HUES6 (cell line): ENCODE measurements at regions not wholly inside any gene's neighbourhood (a gene's known extent, or its start where the extent isn't known, plus 50 kb on each side); places are given as distances from the start of the nearest gene placed in this dataset.

ENCODE experiments used
- H3K27ac ChIP-seq: 2 replicates; pipeline ENCODE4 v1.7.0; 2013; ENCODE audit warnings: low read depth, mild to moderate bottlenecking, low read length, inconsistent platforms
- H3K27me3 ChIP-seq: 2 replicates; pipeline ENCODE4 v1.6.1; 2013; ENCODE audit warnings: low read length; ENCODE audit not compliant: control insufficient read depth, insufficient read depth
- H3K36me3 ChIP-seq: 2 replicates; pipeline ENCODE4 v1.6.1; 2013; ENCODE audit warnings: low read length; ENCODE audit not compliant: control insufficient read depth, insufficient read depth
- H3K4me1 ChIP-seq: 2 replicates; pipeline ENCODE4 v1.6.1; 2013; ENCODE audit warnings: low read length; ENCODE audit not compliant: control insufficient read depth, insufficient read depth
- H3K4me3 ChIP-seq: 2 replicates; pipeline ENCODE4 v1.5.1; 2013; ENCODE audit warnings: low read depth, low read length
- H3K9ac ChIP-seq: one replicate; pipeline ENCODE4 v1.6.1; 2013; ENCODE audit warnings: mild to moderate bottlenecking, low read length
- H3K9me3 ChIP-seq: 2 replicates; pipeline ENCODE4 v1.6.1; 2013; ENCODE audit warnings: low read depth, low read length; ENCODE audit not compliant: control insufficient read depth, insufficient read depth

- H3K4me3 ChIP-seq = no peak overlapping the region
Observed at GRCh38 chr11:39145346-39145745, 2314.1 kb downstream of the LRRC4C start.

DNA sequence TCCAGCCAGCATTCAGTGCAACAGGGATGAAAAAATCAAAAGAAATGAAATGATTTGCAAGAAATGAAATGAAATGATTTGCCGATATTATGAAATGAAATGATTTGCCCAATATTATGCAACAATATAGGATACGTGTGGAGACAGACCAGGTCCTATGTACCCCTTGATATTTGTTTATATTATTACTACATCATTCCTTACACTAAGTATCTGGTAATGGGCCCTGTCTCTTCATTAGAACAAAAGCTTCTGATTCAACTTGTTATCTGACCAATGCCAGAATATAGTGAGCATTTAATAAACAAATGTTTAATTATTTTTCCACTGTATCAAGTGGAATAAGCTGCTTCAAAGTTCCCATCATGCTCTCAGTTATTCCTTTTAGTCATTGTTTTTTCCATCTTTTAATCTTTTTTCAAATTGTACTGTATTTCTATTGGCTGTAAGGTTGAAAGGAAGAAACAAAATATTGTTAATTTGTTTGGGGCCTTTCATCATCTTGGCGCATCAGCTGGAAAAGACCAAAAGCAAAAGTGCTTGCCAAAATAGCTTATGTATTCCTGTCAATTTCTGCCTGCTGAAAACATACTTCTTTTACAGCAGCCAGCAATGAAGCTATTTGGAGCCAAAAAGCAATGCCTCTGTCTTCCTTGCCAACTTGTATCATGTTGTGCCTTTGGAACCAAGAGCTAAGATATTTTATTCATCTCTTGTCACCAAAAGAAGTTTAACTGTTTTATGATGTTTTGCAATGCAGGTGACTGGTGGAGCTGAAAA is 2314.9 kb downstream of the LRRC4C start:
- Histone ChIP-seq H3K9me3 (no peaks in the 10 kb centered on the region), H3K4me1 (no peaks in the 10 kb centered on the region), H3K9ac (no peak overlapping the region)

More at GRCh38 chr11:39145346-39145745, 2314.1 kb downstream of the LRRC4C start:
- Histone ChIP-seq H3K9ac (no peak overlapping the region), H3K4me1 (no peaks in the 10 kb centered on the region), H3K36me3 (no peaks in the 10 kb centered on the region), H3K27ac (no peak overlapping the region), H3K9me3 (no peaks in the 10 kb centered on the region), H3K27me3 (no peaks in the 10 kb centered on the region)

DNA sequence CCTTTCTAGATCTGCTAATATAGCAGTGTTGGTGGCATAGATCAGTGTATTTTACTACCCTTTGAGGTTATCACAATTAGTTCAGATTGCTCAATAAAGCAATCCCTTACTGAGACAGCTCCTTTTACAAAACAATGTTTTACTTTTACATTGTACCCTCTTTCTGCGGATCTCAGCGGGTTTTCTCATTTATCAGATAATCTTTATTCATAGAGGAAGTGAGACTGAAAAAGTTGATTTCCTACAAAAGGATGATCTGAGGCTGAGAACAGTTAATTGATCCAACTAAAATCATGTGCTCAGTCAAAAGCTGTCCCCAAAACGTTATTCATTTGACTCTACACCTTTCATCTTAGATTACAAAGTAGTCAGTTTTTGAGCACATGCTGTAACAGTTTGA is 2319.9 kb downstream of the LRRC4C start:
- Histone ChIP-seq H3K9ac (no peak overlapping the region), H3K27me3 (no peaks in the 10 kb centered on the region), H3K4me3 (no peak overlapping the region), H3K9me3 (no peaks in the 10 kb centered on the region), H3K4me1 (no peaks in the 10 kb centered on the region), H3K27ac (no peak overlapping the region), H3K36me3 (no peaks in the 10 kb centered on the region)

More for the DNA sequence above, 2314.9 kb downstream of the LRRC4C start:
- Histone ChIP-seq H3K4me3 (no peak overlapping the region), H3K27me3 (no peaks in the 10 kb centered on the region), H3K27ac (no peak overlapping the region), H3K36me3 (no peaks in the 10 kb centered on the region)

- H3K4me3 ChIP-seq = no peak overlapping the region
- H3K9ac ChIP-seq = no peak overlapping the region
- no peak overlapping the region for H3K27ac ChIP-seq
Observed at GRCh38 chr11:39120890-39121289, 2338.6 kb downstream of the LRRC4C start.

GRCh38 chr11:39113606-39114005 is 2345.8 kb downstream of the LRRC4C start:
- no peak overlapping the region for H3K27ac ChIP-seq
- H3K36me3 ChIP-seq = no peaks in the 10 kb centered on the region
- H3K4me3 ChIP-seq = no peak overlapping the region
- H3K27me3 ChIP-seq = no peaks in the 10 kb centered on the region
- H3K9ac ChIP-seq = no peak overlapping the region
- no peaks in the 10 kb centered on the region for H3K9me3 ChIP-seq
- H3K4me1 ChIP-seq = no peaks in the 10 kb centered on the region

More at GRCh38 chr11:39120890-39121289, 2338.6 kb downstream of the LRRC4C start:
- no peaks in the 10 kb centered on the region for H3K36me3 ChIP-seq
- H3K9me3 ChIP-seq = no peaks in the 10 kb centered on the region
- H3K4me1 ChIP-seq = no peaks in the 10 kb centered on the region
- H3K27me3 ChIP-seq = no peaks in the 10 kb centered on the region

DNA sequence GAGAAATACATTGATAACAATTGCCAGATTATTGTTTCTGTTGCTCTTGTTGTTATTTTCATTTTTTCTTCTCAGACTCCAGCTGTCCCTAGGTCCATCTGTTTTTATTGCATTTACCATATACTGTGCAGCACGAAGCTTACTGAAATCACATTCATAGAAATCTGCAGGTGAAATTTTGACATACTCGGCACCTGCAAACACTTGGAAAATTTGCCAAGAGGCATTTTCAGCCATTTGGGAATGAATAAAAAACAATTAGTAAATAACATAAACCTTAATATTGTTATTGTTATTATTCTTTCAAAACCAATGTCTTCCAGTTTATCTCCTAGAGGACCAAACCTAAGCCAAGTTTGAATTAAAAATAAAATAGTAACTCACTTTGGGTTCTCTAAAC is 2357.2 kb downstream of the LRRC4C start:
- Histone ChIP-seq H3K4me3 (no peak overlapping the region), H3K27me3 (no peaks in the 10 kb centered on the region), H3K9me3 (peaks cover 24% of the 10 kb centered on the region), H3K36me3 (no peaks in the 10 kb centered on the region), H3K9ac (no peak overlapping the region), H3K4me1 (no peaks in the 10 kb centered on the region), H3K27ac (no peak overlapping the region)

GRCh38 chr11:39078465-39078864 is 2381.0 kb downstream of the LRRC4C start:
- H3K27ac ChIP-seq = no peak overlapping the region
- H3K9me3 ChIP-seq = no peaks in the 10 kb centered on the region
- H3K27me3 ChIP-seq = no peaks in the 10 kb centered on the region
- no peak overlapping the region for H3K9ac ChIP-seq
- H3K36me3 ChIP-seq = no peaks in the 10 kb centered on the region
- H3K4me3 ChIP-seq = no peak overlapping the region
- H3K4me1 ChIP-seq = no peaks in the 10 kb centered on the region

DNA sequence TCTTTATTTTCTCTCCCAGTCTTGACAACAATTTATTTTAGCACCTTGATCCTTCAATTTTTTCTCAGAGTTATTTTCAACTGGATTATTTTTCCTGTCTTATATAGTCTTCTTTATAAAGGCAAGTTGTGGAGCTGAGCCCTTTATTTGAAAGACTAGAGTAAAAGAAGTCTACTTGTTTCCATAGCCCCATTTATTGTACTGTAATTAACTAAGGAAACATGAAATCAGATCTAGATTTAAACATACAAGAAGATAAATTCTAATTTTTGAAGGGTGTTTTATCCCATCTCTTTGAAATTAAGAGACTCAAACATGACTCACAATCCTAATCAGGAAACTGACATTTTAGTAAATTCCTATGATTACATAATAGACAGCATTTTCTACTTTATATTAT is 2421.8 kb downstream of the LRRC4C start:
- no peak overlapping the region for H3K4me3 ChIP-seq

GRCh38 chr11:39036021-39036420 is 2423.4 kb downstream of the LRRC4C start:
- no peaks in the 10 kb centered on the region for H3K36me3 ChIP-seq
- H3K9me3 ChIP-seq = no peaks in the 10 kb centered on the region
- H3K4me3 ChIP-seq = no peak overlapping the region
- no peaks in the 10 kb centered on the region for H3K27me3 ChIP-seq
- no peak overlapping the region for H3K27ac ChIP-seq
- no peaks in the 10 kb centered on the region for H3K4me1 ChIP-seq
- H3K9ac ChIP-seq = no peak overlapping the region

More for the DNA sequence above, 2421.8 kb downstream of the LRRC4C start:
- Histone ChIP-seq H3K27me3 (no peaks in the 10 kb centered on the region), H3K9me3 (no peaks in the 10 kb centered on the region), H3K9ac (no peak overlapping the region), H3K4me1 (no peaks in the 10 kb centered on the region), H3K27ac (no peak overlapping the region), H3K36me3 (no peaks in the 10 kb centered on the region)

DNA sequence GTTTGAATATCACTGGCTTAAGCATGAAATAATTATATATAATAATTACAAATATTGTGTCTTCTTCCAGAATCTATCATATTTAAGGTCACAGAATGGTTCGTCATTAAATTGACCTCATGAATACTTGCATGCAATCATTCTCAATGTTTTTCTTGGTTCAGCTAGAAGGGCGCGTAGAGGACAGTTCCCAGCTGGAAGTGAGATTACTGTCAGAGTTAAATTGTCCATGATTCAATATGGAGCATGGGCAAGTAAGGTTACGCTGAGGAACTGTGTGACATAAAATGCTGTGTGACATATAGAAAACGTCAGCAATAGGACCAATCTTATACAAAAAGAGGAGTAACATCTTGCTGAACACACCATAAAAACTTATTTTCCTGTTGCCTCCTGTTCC is 2423.5 kb upstream of the RAG2 start:
- Histone ChIP-seq H3K36me3 (no peaks in the 10 kb centered on the region), H3K4me1 (no peaks in the 10 kb centered on the region), H3K9ac (no peak overlapping the region), H3K4me3 (no peak overlapping the region), H3K27ac (no peak overlapping the region), H3K27me3 (no peaks in the 10 kb centered on the region), H3K9me3 (no peaks in the 10 kb centered on the region)

GRCh38 chr11:39011797-39012196 is 2413.8 kb upstream of the RAG2 start:
- no peaks in the 10 kb centered on the region for H3K4me1 ChIP-seq
- H3K9me3 ChIP-seq = peaks cover 6% of the 10 kb centered on the region; the same call in 1 of the 2 replicates
- no peak overlapping the region for H3K4me3 ChIP-seq
- no peaks in the 10 kb centered on the region for H3K36me3 ChIP-seq
- H3K9ac ChIP-seq = no peak overlapping the region
- H3K27me3 ChIP-seq = no peaks in the 10 kb centered on the region
- no peak overlapping the region for H3K27ac ChIP-seq
